Activated CD8-positive, alpha-beta memory T cell treated with anti-CD3 and anti-CD28 coated beads, Interleukin-2, amount 10 ng/mL, durations not matched to agents 7 days and 5 days (primary cell): ENCODE measurements at regions not wholly inside any gene's neighbourhood (a gene's known extent, or its start where the extent isn't known, plus 50 kb on each side); places are given as distances from the start of the nearest gene placed in this dataset.

Experiments used
- ATAC-seq: fragments of 150-1000 bp; cut with Tn5 transposase; one replicate; pipeline ENCODE4 v1.10.0; 2021; ENCODE audit warnings: moderate library complexity
- CTCF ChIA-PET: fragments of 350-600 bp; sonication (Branson Sonifier 250); formaldehyde crosslinking; loops from one replicate; lab custom pipeline; 2021; ENCODE audit warnings: antibody characterized with exemption; lab: Charles Lee
- DNase-seq: peaks from one replicate; pipeline ENCODE4 v3.0.0-alpha.2; 2020
- H3K27ac Mint-ChIP-seq: one replicate; pipeline ENCODE4 v1.8.0; 2021; ENCODE audit warnings: mild to moderate bottlenecking, mixed read lengths
- H3K27me3 Mint-ChIP-seq: one replicate; pipeline ENCODE4 v1.8.0; 2021; ENCODE audit warnings: mixed read lengths
- H3K36me3 Mint-ChIP-seq: one replicate; pipeline ENCODE4 v1.8.0; 2021; ENCODE audit warnings: mild to moderate bottlenecking, mixed read lengths
- H3K4me1 Mint-ChIP-seq: one replicate; pipeline ENCODE4 v1.8.0; 2021; ENCODE audit warnings: mixed read lengths
- H3K4me3 Mint-ChIP-seq: one replicate; pipeline ENCODE4 v1.8.0; 2021; ENCODE audit warnings: mild to moderate bottlenecking, moderate library complexity, mixed read lengths
- H3K9me3 Mint-ChIP-seq: one replicate; pipeline ENCODE4 v1.8.0; 2022; ENCODE audit warnings: low read depth, mixed read lengths

DNA sequence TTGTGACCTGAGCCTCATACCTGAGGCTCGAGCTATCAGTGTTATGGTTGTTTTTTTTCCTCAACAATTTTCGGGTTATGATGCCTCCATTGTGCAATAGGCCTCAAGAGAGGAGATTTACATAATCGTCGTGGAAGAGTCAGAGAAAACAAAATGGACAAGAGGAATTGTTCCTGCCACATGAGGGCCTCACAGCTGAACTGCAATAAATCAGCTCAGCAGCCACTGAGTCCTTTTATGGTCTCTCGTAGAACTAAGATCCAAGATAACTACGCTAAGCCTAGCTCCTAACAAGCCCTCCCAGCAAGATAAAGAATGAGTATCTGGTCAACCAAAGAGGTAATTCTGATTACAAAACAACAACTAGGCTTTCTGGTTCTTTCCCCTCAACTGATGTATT is 336.8 kb downstream of the WDR11 start:
- Mint-ChIP-seq H3K27me3 (no peaks in the 10 kb centered on the region), H3K9me3 (peaks cover 6% of the 10 kb centered on the region), H3K4me1 (no peaks in the 10 kb centered on the region), H3K36me3 (no peaks in the 10 kb centered on the region), H3K4me3 (no peak overlapping the region), H3K27ac (no peak overlapping the region)
- DNase-seq (no peak), ATAC-seq (no peak)
- CTCF ChIA-PET, result no interaction called here

DNA sequence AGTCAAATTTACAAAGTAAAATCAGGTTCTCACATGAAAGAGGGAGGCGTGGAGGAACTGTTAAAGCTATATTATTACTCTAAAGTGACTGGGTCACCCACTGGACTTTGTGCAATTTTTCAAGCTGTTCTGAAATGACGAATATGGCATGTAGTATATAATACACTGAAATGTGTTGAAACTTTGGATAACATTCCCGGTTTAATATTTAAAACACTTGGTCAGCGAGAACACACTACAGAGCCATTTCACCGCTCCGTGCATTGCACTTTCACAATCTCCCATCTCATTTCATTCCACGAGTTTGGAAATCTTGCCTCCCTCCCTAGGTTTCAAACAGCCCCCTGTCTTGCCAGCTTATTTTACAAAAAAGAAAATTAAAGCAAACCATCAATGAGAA is 337.9 kb downstream of the WDR11 start:
- no peak for ATAC-seq
- H3K27ac Mint-ChIP-seq, result no peak overlapping the region
- no peak for DNase-seq
- H3K9me3 Mint-ChIP-seq, result peaks cover 7% of the 10 kb centered on the region
- CTCF ChIA-PET, result no interaction called here
- no peaks in the 10 kb centered on the region for H3K27me3 Mint-ChIP-seq
- H3K4me3 Mint-ChIP-seq, result no peak overlapping the region
- H3K4me1 Mint-ChIP-seq, result no peaks in the 10 kb centered on the region
- no peaks in the 10 kb centered on the region for H3K36me3 Mint-ChIP-seq

DNA sequence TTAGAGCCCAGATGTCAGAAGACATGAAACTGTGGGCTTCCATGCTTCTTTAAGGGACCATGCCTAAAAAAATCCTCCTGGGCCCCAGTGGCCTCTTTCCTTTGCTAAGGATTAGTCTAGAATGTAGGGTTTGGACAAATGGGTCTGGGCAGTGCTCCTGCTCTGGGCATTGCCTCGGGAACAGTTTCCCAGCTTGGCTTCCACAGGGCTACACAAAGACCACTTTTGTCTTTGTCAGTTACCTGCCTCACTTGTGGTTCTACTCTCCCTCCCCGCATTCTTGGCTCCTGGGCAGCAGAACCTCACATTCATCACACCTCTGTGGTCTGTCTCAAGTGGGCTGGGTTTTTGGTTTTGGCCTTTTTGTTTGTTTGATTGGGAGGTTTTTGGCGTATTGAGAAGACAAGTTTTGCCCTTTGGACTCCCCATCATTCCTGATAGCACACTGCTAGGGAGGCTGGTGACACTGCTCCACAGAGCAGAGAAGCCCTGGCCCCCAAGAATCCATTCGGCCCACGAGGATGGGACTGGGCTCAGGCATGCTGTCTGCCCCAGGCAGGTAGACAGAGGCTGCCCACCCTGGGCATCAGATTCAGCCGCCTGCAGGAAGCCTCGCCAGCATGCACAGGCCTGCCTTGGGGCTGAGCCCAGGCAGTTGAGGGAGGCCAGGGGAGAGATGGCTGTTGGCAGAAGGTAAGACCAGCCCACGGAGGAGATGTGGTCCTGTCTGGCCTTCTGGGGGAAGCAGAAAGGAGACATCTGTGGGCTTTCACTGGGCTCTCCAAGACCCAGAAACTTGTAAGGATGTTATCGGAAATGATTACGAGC is 343.7 kb downstream of the WDR11 start:
- no peaks in the 10 kb centered on the region for H3K36me3 Mint-ChIP-seq
- DNase-seq (no peak), ATAC-seq (no peak)
- CTCF ChIA-PET, result no interaction called here
- no peaks in the 10 kb centered on the region for H3K27me3 Mint-ChIP-seq
- H3K9me3 Mint-ChIP-seq, result peaks cover 7% of the 10 kb centered on the region
- H3K4me1 Mint-ChIP-seq, result no peaks in the 10 kb centered on the region
- H3K27ac Mint-ChIP-seq, result no peak overlapping the region
- H3K4me3 Mint-ChIP-seq, result no peak overlapping the region

DNA sequence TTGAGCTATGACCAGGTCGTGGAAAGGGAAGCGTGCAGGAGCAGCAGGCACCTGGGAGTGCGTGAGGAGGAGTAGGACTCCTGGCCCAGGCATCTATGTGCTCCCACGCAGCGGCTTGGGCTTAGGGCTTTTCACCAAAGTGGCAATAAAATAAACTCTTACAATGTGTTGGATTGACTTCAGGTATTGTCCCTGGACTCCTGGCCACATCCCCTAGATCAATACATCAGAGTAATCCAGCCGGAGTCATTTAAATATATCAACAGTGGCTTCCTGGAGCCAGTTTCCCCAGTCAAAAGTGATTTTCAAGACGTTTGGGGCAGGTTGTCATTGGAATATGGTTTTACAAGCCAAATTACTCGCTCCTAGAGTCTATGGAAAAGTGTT is 344.4 kb downstream of the WDR11 start:
- no peak for DNase-seq
- H3K4me3 Mint-ChIP-seq, result no peak overlapping the region
- H3K36me3 Mint-ChIP-seq, result no peaks in the 10 kb centered on the region
- peaks cover 7% of the 10 kb centered on the region for H3K9me3 Mint-ChIP-seq
- no peak overlapping the region for H3K27ac Mint-ChIP-seq
- no peaks in the 10 kb centered on the region for H3K4me1 Mint-ChIP-seq
- no peaks in the 10 kb centered on the region for H3K27me3 Mint-ChIP-seq
- CTCF ChIA-PET, result no interaction called here
- no peak for ATAC-seq

DNA sequence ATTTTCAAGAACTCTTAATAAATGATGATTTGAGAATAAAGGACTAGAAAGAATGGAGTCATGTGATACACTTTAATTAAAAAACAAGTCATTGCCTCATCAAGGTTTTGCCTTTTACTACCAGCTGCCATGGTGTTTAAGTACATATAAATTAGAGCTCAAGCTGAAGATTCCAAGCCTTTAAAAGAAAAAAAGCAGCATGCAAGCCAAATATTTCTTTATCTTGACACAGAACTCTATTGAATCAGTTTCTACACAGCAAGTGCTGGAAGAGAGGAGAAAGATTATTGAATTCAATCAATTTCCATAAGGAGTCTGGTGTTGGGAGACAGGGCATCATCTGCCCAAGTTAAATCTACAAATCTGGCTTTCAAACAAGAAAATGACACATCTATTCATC is 347.9 kb downstream of the WDR11 start:
- Mint-ChIP-seq H3K4me1 (no peaks in the 10 kb centered on the region), H3K9me3 (no peaks in the 10 kb centered on the region), H3K27me3 (no peaks in the 10 kb centered on the region), H3K27ac (no peak overlapping the region), H3K4me3 (no peak overlapping the region), H3K36me3 (no peaks in the 10 kb centered on the region)
- CTCF ChIA-PET, result no interaction called here
- ATAC-seq (no peak), DNase-seq (no peak)

DNA sequence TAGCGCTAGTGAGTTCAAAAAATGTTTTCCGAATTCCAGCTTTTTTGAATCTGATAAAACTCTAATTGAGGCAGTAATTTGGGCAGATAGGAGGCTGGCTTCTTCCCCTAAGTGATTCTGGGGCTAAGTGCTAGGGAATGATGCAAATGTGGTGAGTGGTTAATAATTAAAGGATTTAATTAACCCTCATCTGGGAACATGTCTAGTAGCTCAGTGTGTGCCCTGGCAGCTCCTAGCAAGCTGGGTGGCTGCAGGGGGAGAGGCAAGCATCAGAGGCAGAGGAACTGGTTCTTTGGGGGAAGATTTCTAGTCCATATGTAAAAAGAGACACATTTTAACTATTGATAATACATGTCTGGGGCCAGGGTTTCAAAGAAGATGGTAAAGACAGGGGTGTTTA is 354.5 kb downstream of the WDR11 start:
- H3K4me3 Mint-ChIP-seq, result no peak overlapping the region
- no peak for DNase-seq
- H3K27ac Mint-ChIP-seq, result no peak overlapping the region
- H3K4me1 Mint-ChIP-seq, result no peaks in the 10 kb centered on the region
- H3K27me3 Mint-ChIP-seq, result no peaks in the 10 kb centered on the region
- H3K9me3 Mint-ChIP-seq, result no peaks in the 10 kb centered on the region
- H3K36me3 Mint-ChIP-seq, result no peaks in the 10 kb centered on the region
- ATAC-seq, result no peak
- CTCF ChIA-PET, result no interaction called here

DNA sequence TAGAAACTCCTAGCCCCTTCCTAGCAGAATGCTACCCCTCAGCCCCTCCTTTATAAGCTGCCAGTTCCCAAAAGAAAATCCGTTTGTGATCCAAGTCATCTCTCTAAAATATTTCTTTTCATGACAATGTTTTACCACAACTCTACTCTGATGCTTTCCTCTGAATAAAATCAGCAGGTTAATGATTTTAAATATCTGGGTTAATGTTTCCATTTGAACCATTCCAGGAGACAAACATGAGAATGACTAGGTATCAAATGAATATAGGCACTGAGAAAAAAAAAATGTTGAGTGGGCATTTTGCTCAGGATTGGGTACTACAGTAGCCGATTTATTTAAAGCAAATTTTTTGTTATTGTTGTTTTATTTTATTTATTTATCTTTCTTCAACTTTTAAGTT is 360.3 kb downstream of the WDR11 start:
- Mint-ChIP-seq H3K27ac (no peak overlapping the region), H3K27me3 (no peaks in the 10 kb centered on the region), H3K4me1 (no peaks in the 10 kb centered on the region), H3K36me3 (no peaks in the 10 kb centered on the region), H3K9me3 (no peaks in the 10 kb centered on the region), H3K4me3 (no peak overlapping the region)
- DNase-seq (no peak), ATAC-seq (no peak)
- CTCF ChIA-PET, result no interaction called here

DNA sequence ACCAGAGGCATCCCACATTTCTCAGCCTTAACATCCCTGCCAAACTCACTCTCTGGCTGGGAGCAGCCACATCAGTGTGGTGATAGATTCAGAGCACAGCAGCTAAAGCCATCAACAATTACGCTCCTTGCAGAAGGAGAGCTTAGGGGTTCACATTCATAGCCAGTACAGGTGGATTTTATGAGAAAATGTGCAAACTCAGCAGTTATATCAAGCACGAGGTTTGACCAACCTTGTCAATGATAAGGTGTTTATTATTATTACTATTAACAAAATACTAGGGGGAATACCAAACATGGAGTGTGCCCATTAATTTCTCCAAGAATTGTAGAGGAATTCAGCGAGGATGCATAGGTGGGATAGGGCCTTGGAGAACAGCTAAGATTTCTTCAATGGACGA is 362.3 kb downstream of the WDR11 start:
- H3K27me3 Mint-ChIP-seq, result no peaks in the 10 kb centered on the region
- DNase-seq, result no peak
- H3K36me3 Mint-ChIP-seq, result no peaks in the 10 kb centered on the region
- H3K9me3 Mint-ChIP-seq, result no peaks in the 10 kb centered on the region
- no peak overlapping the region for H3K4me3 Mint-ChIP-seq
- no peak for ATAC-seq
- CTCF ChIA-PET, result no interaction called here
- no peak overlapping the region for H3K27ac Mint-ChIP-seq
- no peaks in the 10 kb centered on the region for H3K4me1 Mint-ChIP-seq

DNA sequence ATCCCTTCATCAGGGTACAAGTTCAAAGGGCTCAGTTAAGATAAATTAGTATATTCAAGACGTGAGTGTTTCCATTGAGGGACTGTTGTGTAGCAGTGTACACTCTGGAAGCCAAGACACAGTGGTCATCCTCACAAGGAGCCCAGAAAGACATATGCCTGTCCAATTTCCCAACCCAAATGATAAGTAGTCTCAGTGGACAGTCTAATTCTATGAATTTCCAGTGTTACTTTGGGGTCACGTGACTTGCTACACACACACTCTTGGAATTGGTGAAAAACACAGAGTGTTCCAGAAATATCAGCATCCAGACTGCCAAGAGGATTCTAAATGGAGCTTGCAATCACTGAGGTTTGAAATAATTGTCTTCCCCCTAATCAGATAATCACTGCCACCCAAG is 365.1 kb downstream of the WDR11 start:
- ATAC-seq, result no peak
- no peaks in the 10 kb centered on the region for H3K27me3 Mint-ChIP-seq
- H3K4me1 Mint-ChIP-seq, result no peaks in the 10 kb centered on the region
- H3K27ac Mint-ChIP-seq, result no peak overlapping the region
- no peak for DNase-seq
- H3K36me3 Mint-ChIP-seq, result no peaks in the 10 kb centered on the region
- CTCF ChIA-PET, result no interaction called here
- no peak overlapping the region for H3K4me3 Mint-ChIP-seq
- H3K9me3 Mint-ChIP-seq, result no peaks in the 10 kb centered on the region

DNA sequence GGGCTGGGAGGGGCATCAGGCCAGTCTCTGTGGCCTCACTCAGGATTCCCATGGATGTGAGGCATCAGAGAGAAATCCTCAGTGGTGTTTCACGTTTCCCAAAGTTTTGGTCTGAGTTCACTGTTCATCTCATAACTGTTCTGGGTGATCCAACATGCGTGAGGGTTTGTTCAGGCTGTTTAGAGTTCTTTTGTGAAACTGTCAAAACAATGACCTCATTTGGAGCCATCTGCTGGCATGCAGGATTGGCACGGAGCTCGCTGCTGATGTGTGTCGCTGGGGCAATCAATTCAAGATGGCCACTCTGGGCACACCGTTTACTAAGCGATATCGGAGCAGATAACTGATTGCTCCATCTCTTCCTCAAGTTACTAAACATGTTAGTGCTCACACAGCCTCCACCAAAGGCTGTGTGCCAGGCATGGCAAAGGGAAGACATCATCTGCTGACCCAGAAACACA is 365.6 kb downstream of the WDR11 start:
- no peak for DNase-seq
- no peak for ATAC-seq
- CTCF ChIA-PET, result no interaction called here
- Mint-ChIP-seq H3K9me3 (no peaks in the 10 kb centered on the region), H3K4me1 (no peaks in the 10 kb centered on the region), H3K36me3 (no peaks in the 10 kb centered on the region), H3K4me3 (no peak overlapping the region), H3K27me3 (no peaks in the 10 kb centered on the region), H3K27ac (no peak overlapping the region)

DNA sequence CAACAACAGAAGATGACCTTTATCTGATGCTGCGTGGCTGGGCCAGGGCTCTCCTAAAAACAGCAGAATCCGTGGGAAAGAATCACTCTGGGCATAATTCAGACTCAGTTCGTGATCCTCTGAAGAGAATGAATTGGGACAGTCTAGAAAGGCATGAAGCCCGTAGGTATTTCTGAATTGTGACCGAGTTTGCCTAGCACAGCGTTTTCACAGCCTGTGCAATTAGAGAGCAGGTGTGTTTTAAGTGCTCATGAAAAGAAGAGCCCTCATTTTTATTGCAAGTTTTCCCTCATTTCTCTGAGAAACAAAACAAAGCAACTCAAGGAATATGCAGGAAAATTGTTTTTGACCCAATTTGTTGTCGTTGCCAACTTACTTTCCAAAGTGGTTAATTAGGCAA is 366.2 kb downstream of the WDR11 start:
- DNase-seq (no peak), ATAC-seq (no peak)
- no peak overlapping the region for H3K27ac Mint-ChIP-seq
- no peaks in the 10 kb centered on the region for H3K27me3 Mint-ChIP-seq
- H3K4me3 Mint-ChIP-seq, result no peak overlapping the region
- CTCF ChIA-PET, result no interaction called here
- H3K9me3 Mint-ChIP-seq, result no peaks in the 10 kb centered on the region
- no peaks in the 10 kb centered on the region for H3K4me1 Mint-ChIP-seq
- H3K36me3 Mint-ChIP-seq, result no peaks in the 10 kb centered on the region

DNA sequence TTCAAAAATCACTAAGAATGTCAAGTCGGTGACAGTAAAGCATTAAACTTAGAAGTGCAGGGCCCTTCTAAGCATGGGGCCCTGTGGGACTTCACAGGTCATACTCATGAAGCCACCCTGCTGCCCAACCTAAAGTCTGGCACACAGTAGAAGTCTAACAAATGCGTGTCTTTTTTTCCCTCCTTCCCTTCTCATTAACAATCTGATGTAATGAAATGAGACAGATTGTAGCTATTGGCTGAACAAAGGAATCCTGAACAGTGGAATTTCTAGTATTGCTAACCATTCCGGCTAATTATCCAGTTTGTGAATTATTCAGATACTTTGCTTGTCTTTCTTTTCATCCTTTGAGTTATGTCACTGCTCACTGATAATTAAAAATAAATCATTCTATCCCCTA is 369.9 kb downstream of the WDR11 start:
- CTCF ChIA-PET, result no interaction called here
- no peaks in the 10 kb centered on the region for H3K27me3 Mint-ChIP-seq
- no peak overlapping the region for H3K4me3 Mint-ChIP-seq
- H3K36me3 Mint-ChIP-seq, result no peaks in the 10 kb centered on the region
- no peaks in the 10 kb centered on the region for H3K4me1 Mint-ChIP-seq
- DNase-seq, result no peak
- H3K9me3 Mint-ChIP-seq, result no peaks in the 10 kb centered on the region
- ATAC-seq, result no peak
- no peak overlapping the region for H3K27ac Mint-ChIP-seq

DNA sequence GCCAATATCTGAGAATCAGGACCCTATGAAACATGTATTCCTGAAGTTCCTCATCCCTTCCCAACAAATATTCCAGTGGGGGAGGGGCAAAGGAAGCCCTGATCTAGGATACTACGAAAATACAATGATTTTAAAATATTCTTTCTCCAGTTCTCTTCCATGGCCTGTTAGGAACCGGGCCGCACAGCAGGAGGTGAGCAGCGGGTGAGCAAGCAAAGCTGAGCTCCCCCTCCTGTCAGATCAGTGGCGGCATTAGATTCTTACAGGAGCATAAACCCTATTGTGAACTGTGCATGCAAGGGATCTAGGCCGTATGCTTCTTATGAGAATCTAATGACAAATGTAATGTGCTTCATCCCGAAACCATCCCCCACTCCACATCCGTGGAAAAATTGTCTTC is 370.8 kb downstream of the WDR11 start:
- H3K4me1 Mint-ChIP-seq, result no peaks in the 10 kb centered on the region
- no peak overlapping the region for H3K27ac Mint-ChIP-seq
- H3K9me3 Mint-ChIP-seq, result no peaks in the 10 kb centered on the region
- DNase-seq (no peak), ATAC-seq (no peak)
- H3K4me3 Mint-ChIP-seq, result no peak overlapping the region
- H3K36me3 Mint-ChIP-seq, result no peaks in the 10 kb centered on the region
- CTCF ChIA-PET, result no interaction called here
- H3K27me3 Mint-ChIP-seq, result no peaks in the 10 kb centered on the region

DNA sequence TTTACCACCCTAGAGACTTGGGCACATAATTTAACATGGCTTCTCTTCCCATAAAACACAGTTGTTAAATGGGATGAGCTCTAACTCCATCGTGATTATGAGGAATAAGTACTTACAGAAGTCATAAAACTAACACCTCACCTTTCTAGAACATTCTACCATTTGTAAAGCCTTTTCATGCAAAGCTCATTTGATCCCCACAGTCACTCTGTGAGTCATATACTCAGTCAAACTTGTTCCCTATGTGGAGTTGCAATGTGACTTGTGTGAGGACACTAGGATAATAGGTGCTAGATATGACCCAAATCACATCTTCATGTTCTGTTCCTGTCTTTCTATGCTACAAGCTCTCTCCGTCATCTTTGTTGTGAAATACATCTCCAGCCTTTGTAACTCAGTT is 371.7 kb downstream of the WDR11 start:
- H3K4me1 Mint-ChIP-seq, result no peaks in the 10 kb centered on the region
- no peaks in the 10 kb centered on the region for H3K36me3 Mint-ChIP-seq
- peaks cover 2% of the 10 kb centered on the region for H3K9me3 Mint-ChIP-seq
- CTCF ChIA-PET, result no interaction called here
- H3K27ac Mint-ChIP-seq, result no peak overlapping the region
- ATAC-seq, result no peak
- no peak overlapping the region for H3K4me3 Mint-ChIP-seq
- no peaks in the 10 kb centered on the region for H3K27me3 Mint-ChIP-seq
- no peak for DNase-seq
